Activated CD4-positive, CD25-positive, alpha-beta regulatory T cell treated with anti-CD3 and anti-CD28 coated beads, Interleukin-2, amount 50 U/mL, for 72 hours (primary cell): ENCODE measurements at regions not wholly inside any gene's neighbourhood (a gene's known extent, or its start where the extent isn't known, plus 50 kb on each side); places are given as distances from the start of the nearest gene placed in this dataset.
"Not testable (repeated sequence)": the region's sequence is repeated elsewhere in the genome, so short reads cannot be mapped to it uniquely, and the experiment has no call there.

Experiments
- DNase-seq: peaks from one replicate; pipeline ENCODE4 v3.0.0; 2021

DNA sequence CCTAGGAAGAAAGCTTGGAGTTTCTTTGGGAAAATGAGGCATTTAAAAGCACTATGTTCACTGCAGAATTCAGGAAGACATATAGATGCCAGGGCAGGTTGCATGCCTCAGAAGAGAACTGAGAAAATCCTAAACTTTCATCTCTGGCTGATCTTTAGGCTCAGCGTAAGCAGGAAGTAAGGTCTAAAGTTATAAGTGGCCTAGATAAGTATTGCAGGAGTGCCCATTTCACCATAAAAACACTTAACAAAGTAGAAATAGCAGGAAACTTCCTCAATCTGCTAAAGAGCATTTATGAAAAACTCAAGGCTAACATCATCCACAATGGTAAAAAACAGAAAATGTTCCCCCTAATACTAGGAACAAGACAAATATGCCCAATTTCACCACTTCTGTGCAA, 320.3 kb downstream of the BMP2 start:
- DNase-seq, result no peak

- DNase-seq, result no peak
These were observed 322.5 kb downstream of the BMP2 start for GRCh38 chr20:7090001-7090400.

DNA sequence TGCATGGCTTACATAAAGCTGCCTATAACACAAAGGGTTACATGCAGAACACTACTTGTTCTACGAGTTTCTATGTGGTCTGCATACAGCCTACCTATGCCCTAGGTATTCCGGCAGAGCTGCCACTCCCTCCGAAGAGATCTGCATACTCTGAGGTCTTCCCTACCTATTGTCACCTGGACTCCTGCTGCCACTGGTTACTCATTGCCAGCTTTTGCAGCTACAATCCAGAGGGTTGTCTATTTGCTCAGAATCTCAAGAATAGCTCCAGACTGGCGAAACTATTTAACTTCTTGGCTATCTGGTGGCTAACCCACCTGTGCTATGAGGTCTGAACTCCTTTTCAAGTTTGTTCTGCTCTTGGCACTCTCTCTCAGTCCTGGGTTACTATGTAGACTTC, 323.3 kb downstream of the BMP2 start:
- no peak for DNase-seq

DNA sequence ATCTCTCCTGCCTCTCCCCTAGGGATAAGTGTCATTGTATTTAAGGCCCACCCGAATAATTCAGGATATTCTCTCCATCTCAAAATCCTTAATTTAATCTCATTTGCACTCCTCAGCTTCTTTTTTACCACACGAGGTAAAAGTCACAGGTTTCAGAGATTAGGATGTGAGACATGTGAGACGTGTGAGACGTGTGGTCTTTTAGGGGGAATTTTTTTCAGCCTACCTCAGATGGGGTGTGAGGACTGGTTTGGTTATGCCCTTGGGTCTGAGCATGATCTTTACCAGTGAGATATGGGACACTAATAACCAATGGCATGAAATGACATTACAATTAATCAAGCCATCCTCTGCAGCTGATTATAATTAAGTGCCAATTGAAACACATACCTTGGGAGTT, 324.2 kb downstream of the BMP2 start:
- no peak for DNase-seq

GRCh38 chr20:7094438-7094997, 327.0 kb downstream of the BMP2 start:
- DNase-seq, result no peak

- no peak for DNase-seq
These were observed 339.4 kb downstream of the BMP2 start for GRCh38 chr20:7106910-7107309.

DNA sequence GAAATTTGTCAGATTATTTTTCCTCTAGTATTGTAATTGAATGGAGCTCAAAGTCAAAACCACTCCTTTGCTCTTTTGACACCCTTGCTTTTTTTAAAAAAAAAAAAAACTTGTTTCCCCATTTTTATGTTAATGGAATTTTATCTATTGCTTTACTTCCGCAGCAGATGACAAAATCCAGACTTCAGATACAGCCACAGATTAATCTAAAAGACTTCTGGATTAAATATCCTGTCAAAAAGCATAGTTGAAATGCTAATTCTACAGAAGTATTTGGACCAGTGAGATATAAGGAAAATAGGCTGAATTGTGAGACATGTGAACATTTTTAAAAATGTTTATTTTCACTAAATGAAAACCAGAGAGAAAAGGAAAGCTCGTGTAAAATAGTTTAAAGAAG, 341.4 kb downstream of the BMP2 start:
- no peak for DNase-seq

- DNase-seq, result no peak
These were observed 346.3 kb downstream of the BMP2 start for GRCh38 chr20:7113577-7114466.

DNA sequence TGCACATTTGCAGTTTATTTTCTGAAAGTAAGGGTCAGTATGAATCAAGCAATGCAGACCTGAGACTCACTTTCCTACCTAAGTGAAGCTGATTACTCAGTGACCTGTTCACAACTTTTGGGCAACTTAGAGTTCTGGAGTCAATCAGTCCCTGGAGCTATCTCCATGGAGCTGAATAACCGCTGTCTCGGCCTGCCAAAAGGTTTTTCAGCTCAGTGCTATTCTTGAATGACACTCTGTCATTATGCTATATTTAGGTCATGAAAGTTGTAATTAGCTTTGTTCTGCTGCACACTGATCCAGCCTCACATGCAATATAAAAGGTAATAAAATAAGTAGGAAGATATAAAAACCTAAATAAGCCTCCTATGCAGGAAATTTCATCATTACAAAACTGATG, 356.0 kb downstream of the BMP2 start:
- DNase-seq, result no peak

DNA sequence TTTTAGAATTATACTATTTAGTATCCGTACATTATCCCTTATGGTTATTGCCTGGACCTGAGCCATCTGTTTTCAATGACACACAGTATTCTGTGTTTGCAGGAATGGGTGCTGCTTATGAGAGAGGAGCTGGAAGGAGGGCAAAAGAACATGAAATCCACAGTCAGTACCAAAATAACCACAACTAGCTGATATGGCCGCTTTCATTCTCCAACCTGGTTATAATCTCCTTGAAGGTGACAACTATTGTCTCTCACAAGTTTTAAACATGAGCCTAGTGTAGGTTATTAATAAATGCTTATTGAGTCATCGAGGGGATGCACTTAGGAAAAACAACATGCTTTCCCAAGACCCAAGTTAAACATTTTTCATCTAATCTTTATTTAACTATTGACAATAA, 356.6 kb downstream of the BMP2 start:
- DNase-seq, result no peak

- DNase-seq, result no peak
These were observed 369.4 kb downstream of the BMP2 start for GRCh38 chr20:7136886-7137285.

DNA sequence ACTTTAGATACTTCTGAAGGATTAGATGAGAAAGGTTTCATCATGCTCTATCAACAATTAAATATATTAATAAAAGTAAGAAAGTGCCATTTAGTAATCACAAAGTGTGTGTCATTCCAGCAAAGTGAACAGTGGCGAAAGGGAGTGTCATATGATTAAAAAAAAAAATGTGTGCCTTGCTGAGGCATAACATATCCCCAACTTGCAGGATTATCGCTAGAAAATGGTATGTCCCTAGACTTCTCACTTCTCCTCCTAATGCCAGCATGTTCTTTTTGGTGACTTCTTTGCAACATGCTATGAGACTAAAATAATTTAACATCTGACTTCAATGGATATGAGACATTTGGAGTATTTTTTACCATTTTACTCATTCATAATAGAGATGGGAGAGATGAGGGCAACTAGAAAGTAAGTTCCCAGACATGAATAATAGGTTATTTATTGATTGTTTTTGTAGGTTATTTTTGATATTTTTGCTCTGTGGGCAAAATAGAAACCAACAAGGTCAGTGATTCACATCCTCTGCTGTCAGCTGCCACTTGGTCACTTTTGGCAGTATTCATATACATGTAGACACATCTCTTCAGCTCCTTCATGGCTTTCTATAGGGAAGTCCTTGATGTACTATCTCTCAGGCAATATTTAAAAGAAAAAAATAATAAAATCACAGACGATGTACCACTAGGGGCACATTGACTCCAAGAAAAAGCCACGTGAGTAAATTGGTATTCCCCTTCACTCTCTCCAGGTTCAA, 370.1 kb downstream of the BMP2 start:
- no peak for DNase-seq

DNA sequence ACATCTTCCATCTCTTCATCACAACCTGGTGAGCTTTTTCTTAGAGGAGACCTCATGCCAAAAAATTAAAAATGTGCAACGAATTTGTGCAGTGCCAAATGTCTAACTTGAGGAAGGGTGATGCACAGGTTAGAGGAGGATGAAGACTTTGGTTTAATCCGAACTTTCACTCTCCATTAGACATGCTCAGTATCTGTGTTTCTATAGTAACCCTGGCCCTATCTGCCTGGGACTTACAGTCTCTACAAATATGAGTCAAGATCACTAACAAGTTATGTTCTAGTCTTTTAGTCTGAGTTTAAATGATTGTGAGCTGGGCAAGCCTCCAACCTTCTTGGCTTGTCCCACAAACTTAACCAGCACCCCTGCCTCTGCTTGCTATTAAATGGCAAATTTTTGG, 377.0 kb downstream of the BMP2 start:
- DNase-seq, result no peak

- DNase-seq, result no peak
These were observed 379.2 kb downstream of the BMP2 start for GRCh38 chr20:7146552-7147219.

- DNase-seq, result no peak
These were observed 379.7 kb downstream of the BMP2 start for GRCh38 chr20:7147220-7147601.

GRCh38 chr20:7151676-7152470, 384.4 kb downstream of the BMP2 start:
- no peak for DNase-seq

- DNase-seq, result no peak
These were observed 387.8 kb downstream of the BMP2 start for GRCh38 chr20:7155282-7155681.

- no peak for DNase-seq
These were observed 388.3 kb downstream of the BMP2 start for GRCh38 chr20:7155794-7156193.

DNA sequence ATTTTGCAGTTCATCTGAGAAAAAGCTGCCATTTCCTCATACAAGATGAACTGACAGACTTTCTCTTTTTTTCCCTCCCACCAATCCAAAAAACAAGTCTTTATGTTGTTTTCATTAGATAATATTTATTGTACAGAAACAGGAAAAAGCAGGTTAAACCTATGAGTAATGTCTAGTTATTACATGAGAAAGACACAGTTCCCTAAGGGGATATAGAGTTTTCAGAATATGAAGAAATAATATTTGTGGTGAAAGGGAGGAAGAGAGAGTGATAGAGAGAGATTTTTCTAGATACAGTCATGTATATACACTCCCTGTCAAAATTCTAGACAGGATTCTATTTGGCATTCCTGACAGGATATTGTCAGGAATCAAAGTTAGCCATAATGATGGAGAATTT, 392.4 kb downstream of the BMP2 start:
- no peak for DNase-seq

DNA sequence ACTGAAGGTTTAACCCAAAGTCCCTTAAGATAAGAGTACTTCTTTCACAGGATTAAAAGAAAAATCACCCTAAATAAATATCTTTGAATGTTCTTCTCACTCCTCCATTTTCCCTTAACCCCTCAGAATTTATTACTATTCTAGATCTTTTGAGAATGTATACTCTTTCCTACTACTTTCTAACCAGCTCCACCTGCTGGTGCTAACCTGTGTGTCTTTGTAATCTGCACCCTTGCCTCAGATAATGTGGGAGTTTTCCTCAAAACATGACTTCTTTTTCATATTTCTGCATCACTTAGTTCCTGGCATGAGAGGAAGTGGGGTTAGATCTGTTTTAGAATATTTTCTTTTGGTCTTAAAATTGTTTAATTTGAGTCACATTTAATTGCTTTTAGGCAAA, 394.2 kb downstream of the BMP2 start:
- no peak for DNase-seq

DNA sequence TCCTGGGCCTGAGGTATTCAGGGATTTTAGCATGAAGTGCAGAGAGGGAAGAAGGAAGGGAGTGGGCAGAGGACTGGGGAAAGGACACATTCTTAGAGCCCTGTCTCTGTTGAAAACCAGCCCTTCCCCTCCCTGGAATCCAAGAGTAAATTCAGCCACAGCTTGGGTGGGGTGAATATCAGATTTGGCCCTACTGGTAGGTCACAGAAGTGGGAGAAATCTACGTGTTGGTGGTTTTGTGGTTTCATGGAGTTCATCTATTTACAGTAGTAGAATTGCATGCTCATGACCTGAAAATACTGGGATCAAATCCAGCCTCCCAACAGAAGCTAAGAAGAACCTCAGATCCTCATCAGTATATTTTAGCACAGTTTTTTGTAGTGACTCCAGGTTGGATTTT, 404.4 kb downstream of the BMP2 start:
- no peak for DNase-seq

DNA sequence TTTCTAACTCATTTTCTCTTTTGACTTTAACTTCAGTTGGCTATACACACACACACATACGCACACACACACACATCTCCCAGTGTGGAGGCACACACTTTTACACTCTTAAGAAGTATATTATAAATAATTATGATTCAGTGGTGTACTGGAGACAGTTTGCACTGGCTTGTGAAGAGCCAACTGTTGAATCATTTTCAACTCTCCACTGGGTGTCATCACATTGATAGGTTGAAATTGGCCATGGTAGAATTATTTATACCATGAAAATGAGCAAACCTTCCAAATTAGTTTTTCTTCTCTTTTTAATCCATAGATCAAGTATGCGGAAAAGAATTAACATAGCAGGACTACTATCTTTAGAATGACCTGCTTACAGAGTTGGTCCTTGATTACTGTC, 407.1 kb downstream of the BMP2 start:
- DNase-seq, result no peak

DNA sequence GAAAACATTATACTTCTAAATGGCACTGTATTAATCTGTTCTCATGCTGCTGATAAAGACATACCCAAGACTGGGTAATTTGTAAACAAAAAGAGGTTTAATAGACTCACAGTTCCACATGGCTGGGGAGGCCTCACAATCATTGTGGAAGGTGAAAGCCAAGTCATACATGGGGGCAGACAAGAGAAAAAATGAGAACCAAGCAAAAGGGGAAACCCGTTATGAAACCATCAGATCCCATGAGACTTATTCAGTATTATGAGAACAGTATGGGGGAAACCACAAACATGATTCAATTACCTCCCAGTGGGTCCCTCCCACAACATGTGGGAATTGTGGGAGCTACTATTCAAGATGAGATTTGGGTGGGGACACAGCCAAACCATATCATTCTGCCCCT, 408.3 kb downstream of the BMP2 start:
- DNase-seq, result not testable (repeated sequence)
